ENCODE measurements at regions not wholly inside any gene's neighbourhood (a gene's known extent, or its start where the extent isn't known, plus 50 kb on each side); places are given as distances from the start of the nearest gene placed in this dataset.

- no peak for DNase-seq (ENCODE audit: low spot score)
Measured at GRCh38 chr17:79521225-79521624, 89.6 kb downstream of the RBFOX3 start.

- DNase-seq (ENCODE audit: low spot score), result no peak
Measured at GRCh38 chr17:79520167-79521165, 90.4 kb downstream of the RBFOX3 start.

DNA sequence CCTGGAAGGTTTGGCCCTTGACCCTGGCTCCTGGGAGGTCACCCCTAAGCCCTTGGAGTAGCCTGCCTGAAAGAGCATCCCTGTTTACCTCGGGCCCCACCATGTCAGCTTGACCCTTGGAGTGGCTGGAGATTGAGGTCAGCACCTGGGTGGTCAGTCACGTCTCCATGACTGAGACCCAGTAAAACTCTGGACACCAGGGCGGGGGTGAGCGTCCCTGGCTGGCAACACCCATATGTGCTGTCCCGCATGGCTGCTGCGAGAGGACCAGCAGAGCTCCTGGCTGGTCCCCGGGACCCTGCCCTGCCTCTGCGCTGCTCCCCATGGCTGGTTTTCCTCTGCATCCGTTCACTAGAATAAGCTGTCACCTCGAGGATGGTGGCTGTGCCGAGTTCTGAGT is 91.2 kb downstream of the RBFOX3 start:
- DNase-seq (ENCODE audit: low spot score), result no peak

DNA sequence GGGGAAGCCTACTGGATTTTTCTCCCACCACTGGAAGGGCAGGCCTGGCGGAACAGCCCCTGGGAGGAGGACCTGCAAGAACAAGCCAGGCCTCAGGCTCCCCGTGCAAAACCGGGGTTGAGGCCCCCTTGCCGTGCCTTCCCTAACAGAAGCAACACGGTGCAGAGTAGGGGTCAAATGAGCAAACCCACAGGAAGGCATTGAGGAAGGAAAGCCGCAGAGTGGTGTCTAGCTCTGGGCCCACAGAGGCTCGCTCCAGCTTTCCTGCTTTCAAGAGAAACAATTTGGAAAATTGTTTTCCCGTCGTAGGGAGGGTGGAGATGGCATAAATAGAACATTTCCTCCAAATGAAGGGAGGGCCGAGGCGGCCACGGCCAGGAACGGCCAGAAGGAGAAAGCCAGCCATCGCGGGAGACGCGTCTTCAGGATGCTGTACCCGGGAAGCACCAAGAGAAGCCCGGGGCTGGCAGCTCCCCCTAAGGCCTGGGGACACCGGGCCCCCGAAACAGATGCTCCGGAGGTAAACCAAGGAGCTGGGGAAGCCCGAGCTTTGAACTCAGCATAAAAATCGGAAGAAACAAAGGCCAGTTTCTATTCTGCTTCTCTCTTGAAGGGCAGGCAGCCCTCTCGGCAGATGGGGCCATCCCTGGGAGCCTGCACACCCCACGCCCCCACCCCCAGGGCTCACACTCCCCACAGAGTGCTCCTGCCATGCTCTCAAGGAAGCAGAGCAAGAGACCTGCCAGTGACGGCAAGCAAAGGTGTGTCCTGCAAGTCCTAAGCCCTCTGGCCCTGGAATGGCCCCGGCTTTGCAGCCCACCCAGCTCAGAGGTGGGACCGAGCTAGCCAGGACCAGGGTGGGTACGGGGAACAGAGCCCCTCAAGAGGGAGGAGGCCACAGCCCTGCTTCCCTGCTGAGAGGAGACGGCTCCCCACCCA is 92.0 kb downstream of the RBFOX3 start:
- no peak for DNase-seq (ENCODE audit: low spot score)

DNA sequence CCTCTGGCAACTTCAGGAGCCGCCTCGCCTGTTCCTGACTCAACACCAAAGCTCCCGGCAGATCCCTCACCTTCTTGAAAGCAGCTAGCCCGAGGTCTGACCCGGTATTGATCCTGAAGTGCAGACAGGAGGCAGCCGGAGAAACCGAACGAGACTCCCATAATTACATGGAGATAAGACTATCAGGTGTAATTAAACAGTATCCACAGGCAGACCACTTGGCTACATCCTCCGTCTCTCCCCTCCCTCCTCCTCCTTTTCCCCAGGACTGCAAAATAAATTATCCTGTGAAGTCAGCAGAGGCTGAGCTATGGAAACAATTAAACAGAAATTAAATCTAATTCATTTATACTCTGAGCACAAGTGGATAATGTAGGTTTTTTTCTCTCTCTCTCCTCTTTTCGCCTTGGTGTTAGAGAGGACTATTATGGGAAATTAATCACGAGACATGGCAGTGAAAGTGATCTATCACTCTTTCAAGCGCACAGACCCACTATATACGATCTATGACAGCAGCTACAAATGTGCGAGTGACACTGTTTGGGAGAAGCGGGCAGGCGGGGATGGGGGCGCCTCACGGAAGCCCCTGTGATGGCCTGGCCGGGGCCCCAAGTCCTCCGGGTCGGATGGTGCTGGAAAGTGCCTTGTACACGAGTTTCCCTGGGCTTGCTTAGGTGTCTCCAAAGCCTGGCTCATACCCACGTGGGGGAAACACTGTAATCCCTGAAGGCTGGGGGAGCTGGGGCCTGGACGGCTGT is 92.8 kb downstream of the RBFOX3 start:
- DNase-seq (ENCODE audit: low spot score), result no peak

GRCh38 chr17:79515646-79516571 is 94.9 kb downstream of the RBFOX3 start:
- DNase-seq (ENCODE audit: low spot score), result peak; percentile 32

DNA sequence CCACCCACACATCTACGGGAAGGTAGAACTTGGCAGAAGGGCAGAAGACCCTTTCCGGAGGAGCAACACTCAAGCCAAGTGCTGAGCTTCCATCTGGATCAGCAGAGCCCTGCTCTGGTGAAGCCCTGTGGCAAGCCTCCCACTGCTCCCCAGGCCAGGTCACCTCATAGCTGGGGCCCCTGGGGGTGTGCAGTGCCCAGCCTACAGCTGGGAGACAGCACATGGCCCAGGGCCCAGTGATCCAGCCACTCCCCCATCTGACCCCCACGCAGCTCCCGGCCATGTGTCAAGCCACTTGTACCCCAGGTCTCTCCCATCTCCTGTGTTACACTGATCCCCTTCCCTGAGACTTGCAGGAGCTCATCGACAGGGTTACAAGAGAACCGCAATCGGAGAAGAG is 95.7 kb downstream of the RBFOX3 start:
- no peak for DNase-seq (ENCODE audit: low spot score)

DNA sequence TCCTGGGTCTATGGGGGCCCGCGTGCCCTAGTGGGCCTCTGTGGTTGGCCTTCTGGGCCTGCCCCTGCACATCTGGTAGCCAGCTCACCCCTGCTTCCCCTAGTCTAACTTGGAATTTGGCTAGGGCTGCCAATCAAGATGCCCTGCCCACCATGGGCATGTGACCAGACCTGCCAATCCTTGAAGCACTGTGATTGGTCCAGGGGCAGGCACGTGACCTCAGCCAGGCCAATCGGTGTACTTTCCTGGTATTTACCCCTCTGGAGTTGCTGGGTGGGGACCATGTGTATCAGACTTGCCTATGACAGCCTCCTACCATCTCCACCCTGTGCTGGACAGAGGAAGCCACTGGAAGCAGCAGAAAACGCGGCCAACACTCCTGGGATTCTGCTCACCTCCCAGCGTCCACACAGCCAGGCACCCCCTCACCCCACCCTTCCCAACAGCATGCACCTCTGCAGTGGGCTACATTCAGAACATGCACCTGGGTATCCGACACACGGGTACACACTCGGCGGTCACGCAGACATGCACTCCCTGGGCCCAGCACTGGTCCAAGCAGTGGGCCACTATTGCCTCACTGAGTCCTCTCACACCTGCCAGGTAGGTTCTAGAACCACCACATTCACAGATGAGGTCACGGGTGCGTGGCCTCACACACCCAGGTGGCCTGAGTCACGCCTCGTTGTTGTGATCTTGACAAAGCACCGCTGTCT is 96.9 kb downstream of the RBFOX3 start:
- no peak for DNase-seq (ENCODE audit: low spot score)

DNA sequence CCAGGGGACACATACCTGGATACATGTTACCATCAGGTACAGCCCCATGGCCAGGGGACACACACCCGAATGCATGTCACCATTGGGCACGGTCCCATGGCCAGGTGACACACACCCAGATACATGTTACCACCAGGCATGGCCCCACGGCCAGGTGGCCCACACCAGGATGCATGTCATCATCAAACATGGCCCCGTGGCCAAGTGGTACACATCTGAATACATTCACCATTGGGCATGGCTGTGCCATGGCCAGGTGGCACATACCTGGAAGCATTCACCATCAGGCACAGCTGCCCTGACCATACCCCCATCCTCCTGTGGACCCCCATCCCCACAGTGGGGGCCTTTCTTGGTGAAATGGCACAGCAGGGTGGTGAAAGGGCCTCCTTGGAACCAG is 97.6 kb downstream of the RBFOX3 start:
- no peak for DNase-seq (ENCODE audit: low spot score)

DNA sequence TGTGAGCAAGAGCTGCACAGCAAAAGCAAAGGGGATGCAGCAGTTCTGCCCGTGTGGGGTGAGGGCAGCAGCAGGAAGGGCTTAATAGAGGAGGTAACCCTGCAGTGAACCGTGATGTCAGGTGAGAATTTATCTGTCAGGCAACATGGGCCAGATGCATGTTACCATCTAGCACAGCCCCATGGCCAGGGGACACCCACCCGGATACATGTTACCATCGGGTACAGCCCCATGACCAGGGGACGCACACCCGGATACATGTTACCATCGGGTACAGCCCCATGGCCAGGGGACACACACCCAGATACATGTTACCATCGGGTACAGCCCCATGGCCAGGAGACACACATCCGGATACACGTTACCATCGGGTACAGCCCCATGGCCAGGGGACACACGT is 99.4 kb downstream of the RBFOX3 start:
- DNase-seq (ENCODE audit: low spot score), result no peak

- no peak for DNase-seq (ENCODE audit: low spot score)
Measured at GRCh38 chr17:79510071-79510470, 100.8 kb downstream of the RBFOX3 start.

- DNase-seq (ENCODE audit: low spot score), result no peak
Measured at GRCh38 chr17:79509490-79509889, 101.4 kb downstream of the RBFOX3 start.

GRCh38 chr17:79509008-79509407 is 101.8 kb downstream of the RBFOX3 start:
- DNase-seq (ENCODE audit: low spot score), result no peak

DNA sequence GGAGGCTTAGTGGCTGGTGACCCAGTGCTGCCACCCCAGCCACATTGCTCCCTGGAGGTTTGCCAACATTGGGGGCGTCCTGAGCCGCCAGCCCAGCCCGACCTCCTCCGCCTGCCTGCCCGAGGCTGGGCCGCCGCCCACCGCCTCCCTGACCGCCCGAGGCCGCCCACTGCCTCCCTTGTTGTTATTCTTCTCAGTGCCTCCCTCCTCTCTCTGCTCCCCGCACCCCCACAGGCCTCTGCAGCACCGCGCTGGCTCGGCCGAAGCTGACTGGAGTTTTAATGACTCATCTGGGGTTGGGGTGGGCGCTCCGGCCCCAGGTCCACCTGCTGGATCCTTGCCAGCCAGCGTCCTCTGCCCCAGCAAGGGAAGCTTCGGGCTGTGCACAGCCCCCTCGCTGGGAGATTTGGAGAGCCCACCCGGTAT is 102.5 kb downstream of the RBFOX3 start:
- no peak for DNase-seq (ENCODE audit: low spot score)

- DNase-seq (ENCODE audit: low spot score), result no peak
Measured at GRCh38 chr17:79506955-79507354, 103.9 kb downstream of the RBFOX3 start.

DNA sequence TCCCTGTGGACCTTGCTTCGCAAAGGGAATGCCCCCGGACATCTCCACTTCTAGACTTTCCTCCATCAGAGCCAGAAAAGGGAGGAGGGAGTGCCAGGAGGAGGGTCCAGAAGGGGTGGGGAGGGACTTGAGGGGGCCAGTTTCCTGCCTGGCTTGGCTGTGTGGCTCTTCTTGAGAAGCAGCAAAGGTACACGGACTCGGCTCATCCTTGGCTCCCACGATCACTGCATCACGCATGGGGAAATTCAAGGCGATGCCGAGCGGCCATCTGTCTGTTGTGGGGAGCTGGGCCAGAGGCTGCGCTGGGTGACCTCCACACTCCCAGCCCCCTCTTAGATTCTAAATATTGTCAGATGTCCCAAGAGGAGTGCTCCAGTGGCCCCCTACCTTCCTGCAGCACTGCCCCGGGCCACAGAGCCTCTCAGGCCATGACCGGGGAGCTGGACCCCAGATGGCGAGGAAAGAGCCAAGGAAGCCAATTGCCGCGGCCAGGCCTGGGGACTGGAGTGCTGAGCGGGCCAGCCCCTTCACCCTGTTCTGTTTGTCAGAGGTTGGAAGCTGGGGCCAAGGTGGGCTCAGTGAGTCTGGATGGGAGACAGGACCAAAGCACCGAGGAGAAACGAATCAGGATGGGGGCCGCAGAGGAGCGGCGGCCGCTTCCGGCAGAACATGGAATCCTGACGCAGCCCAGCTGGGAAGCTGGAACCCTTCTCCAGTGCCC is 104.5 kb downstream of the RBFOX3 start:
- no peak for DNase-seq (ENCODE audit: low spot score)

- DNase-seq (ENCODE audit: low spot score), result no peak
Measured at GRCh38 chr17:79505199-79505598, 105.7 kb downstream of the RBFOX3 start.

DNA sequence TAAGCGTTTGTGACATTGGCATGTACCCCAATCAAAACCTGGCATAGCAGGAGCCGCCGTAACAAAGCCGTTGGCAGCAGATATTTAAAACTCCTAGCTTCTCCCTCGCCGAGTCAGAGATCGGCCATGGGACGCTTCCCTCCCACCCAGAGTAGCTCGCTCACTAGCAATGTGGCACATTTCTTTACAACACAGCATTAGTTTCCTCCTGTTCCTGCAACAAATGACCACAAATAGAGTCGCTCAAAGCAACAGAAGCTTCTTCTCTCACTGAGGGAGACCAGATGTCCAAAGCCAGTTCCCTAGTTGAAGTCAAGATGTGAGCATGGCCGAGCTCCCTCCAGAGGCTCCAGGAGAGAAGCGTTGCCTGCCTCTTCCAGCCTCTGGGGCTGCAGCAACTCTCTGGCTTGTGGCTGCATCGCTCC is 106.7 kb downstream of the RBFOX3 start:
- DNase-seq (ENCODE audit: low spot score), result no peak

- no peak for DNase-seq (ENCODE audit: low spot score)
Measured at GRCh38 chr17:79503126-79503839, 107.6 kb downstream of the RBFOX3 start.

Measured in GM03348 (cell line).